ENCODE measurements at regions not wholly inside any gene's neighbourhood (a gene's known extent, or its start where the extent isn't known, plus 50 kb on each side); places are given as distances from the start of the nearest gene placed in this dataset.

DNA sequence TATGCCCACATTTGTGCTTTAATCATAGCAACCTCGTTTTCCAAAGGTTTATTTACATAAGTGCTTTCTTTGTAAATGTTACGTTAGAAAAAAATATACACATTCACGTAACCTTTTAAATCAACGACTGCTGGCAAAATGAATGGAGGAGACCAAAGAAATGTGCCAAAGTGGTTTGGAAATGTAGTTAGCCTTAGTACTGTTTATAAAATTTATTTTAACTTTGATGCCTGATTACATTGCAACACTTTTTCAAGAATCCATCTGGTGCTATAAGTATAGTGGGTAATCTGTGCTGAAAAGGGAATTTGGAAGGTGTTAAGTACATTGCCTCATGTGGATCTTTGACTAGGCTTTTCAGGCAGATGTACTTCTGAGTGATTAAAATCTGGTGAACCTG lies 108.9 kb downstream of the IFI44 start:
- no peak for DNase-seq (ENCODE audit: low read depth)
- POLR2A ChIA-PET, result no interaction called here

DNA sequence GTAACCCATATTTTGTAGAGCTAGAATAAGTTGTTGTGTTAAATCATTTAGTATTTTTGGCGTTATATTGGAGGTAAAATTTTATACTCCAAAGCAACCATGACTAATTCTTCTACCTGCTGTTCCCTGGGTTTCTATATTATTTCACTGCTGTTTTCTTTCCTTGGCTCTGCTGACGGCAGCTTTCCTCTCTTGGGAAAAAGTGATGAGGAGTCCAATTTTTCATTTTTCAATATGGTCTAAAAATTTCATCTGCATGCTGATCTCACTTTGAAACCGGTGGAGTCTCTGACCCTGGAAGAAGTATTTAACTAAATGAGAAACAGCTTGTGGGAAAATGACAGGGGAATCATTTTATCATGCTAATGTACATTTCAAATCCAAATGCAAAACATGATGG lies 110.2 kb downstream of the IFI44 start:
- CTCF ChIA-PET, result no interaction called here
- no peak for DNase-seq (ENCODE audit: low read depth)
- TF ChIP-seq, protein P1, sequence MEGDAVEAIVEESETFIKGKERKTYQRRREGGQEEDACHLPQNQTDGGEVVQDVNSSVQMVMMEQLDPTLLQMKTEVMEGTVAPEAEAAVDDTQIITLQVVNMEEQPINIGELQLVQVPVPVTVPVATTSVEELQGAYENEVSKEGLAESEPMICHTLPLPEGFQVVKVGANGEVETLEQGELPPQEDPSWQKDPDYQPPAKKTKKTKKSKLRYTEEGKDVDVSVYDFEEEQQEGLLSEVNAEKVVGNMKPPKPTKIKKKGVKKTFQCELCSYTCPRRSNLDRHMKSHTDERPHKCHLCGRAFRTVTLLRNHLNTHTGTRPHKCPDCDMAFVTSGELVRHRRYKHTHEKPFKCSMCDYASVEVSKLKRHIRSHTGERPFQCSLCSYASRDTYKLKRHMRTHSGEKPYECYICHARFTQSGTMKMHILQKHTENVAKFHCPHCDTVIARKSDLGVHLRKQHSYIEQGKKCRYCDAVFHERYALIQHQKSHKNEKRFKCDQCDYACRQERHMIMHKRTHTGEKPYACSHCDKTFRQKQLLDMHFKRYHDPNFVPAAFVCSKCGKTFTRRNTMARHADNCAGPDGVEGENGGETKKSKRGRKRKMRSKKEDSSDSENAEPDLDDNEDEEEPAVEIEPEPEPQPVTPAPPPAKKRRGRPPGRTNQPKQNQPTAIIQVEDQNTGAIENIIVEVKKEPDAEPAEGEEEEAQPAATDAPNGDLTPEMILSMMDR (IDR thresholded peaks at IDR 0.05; ENCODE audit: insufficient read depth, low read depth, low read length), result no peak
- POLR2A ChIA-PET, result no interaction called here
- Histone ChIP-seq H3K36me3 (ENCODE audit: control insufficient read depth, insufficient read depth, low read length) (no peaks in the 10 kb centered on the region), H3K4me3 (ENCODE audit: low read depth, low read length) (no peak overlapping the region), H3K27me3 (ENCODE audit: control insufficient read depth, insufficient read depth, low read length) (no peaks in the 10 kb centered on the region)

More for the DNA sequence above, 108.9 kb downstream of the IFI44 start:
- Histone ChIP-seq H3K4me3 (ENCODE audit: low read depth, low read length) (no peak overlapping the region), H3K27me3 (ENCODE audit: control insufficient read depth, insufficient read depth, low read length) (no peaks in the 10 kb centered on the region), H3K36me3 (ENCODE audit: control insufficient read depth, insufficient read depth, low read length) (no peaks in the 10 kb centered on the region)
- TF ChIP-seq, protein P1 (IDR thresholded peaks at IDR 0.05; ENCODE audit: insufficient read depth, low read depth, low read length), result no peak
- CTCF ChIA-PET, result no interaction called here

DNA sequence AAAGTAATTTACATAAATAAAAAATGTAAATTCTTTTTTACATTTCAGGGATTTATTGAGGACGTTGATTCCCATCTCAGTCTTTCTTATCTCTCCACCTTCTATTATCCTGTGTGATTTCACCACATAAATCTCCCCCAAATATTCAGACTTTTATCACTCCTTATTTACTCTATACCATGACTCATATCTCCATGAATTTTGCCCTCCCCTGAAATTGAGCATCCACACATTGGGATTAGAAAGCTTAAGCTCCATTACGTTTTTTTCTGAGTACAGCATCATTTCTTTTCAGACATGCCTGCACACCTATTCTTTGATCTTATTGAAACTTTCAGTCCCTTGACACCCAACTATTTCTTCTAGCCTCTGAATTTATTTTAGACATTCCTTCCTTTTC lies 111.2 kb downstream of the IFI44 start:
- DNase-seq (ENCODE audit: low read depth), result no peak
- TF ChIP-seq, protein P1 (IDR thresholded peaks at IDR 0.05; ENCODE audit: insufficient read depth, low read depth, low read length), result no peak
- no peaks in the 10 kb centered on the region for H3K27me3 ChIP-seq (ENCODE audit: control insufficient read depth, insufficient read depth, low read length)
- no peak overlapping the region for H3K4me3 ChIP-seq (ENCODE audit: low read depth, low read length)
- ChIA-PET CTCF (interaction anchor here (1.1 kb wide), 1 partner anchor 28 kb away, joined by 4 read pairs; no protein-coding TSS in a partner anchor), POLR2A (no interaction called here)
- no peaks in the 10 kb centered on the region for H3K36me3 ChIP-seq (ENCODE audit: control insufficient read depth, insufficient read depth, low read length)

DNA sequence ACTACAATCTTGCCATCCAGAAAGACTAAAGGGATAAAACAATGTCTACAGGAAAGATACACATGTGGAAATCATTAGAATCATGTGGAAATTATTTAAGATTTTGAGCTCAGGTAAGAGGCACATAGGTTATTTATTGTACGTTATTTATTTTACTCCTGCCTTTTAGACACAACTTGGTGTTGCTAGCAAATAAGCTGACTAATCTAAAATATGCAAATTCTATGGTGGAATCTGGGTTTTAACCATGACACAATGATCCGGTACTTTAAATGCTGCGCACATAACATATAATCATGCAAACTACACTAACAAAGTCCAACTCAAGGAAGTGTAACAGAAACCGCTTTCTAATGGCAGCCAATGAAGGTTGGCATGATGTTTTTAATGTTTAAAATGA lies 112.5 kb downstream of the IFI44 start:
- POLR2A ChIA-PET, result no interaction called here
- no peaks in the 10 kb centered on the region for H3K27me3 ChIP-seq (ENCODE audit: control insufficient read depth, insufficient read depth, low read length)
- H3K36me3 ChIP-seq (ENCODE audit: control insufficient read depth, insufficient read depth, low read length), result no peaks in the 10 kb centered on the region
- no peak overlapping the region for H3K4me3 ChIP-seq (ENCODE audit: low read depth, low read length)
- no peak for DNase-seq (ENCODE audit: low read depth)
- CTCF ChIA-PET, result interaction anchor here (1.1 kb wide), 1 partner anchor 27 kb away, joined by 4 read pairs; no protein-coding TSS in a partner anchor
- TF ChIP-seq, protein P1 (IDR thresholded peaks at IDR 0.05; ENCODE audit: insufficient read depth, low read depth, low read length), result no peak

DNA sequence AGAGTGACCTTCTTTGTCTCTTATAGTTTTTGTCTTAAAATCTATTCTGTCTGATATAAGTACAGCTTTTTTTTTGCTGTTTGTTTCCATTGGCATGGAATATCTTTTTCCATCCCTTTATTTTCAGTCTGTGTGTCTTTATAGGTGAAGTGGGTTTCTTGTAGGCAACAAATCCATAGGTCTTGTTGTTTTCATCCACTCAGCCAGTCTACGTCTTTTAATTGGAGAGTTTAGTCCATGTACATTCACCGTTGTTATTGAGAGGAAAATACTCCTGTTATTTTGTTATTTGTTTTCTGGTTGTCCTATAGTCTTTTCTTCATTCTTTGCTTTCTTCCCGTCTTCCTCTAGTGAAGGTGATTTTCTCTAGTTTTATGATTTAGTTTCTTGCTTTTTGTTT lies 115.9 kb downstream of the IFI44 start:
- CTCF ChIA-PET, result no interaction called here
- Histone ChIP-seq H3K27me3 (ENCODE audit: control insufficient read depth, insufficient read depth, low read length) (no peaks in the 10 kb centered on the region), H3K4me3 (ENCODE audit: low read depth, low read length) (no peak overlapping the region), H3K36me3 (ENCODE audit: control insufficient read depth, insufficient read depth, low read length) (no peaks in the 10 kb centered on the region)
- TF ChIP-seq, protein P1 (IDR thresholded peaks at IDR 0.05; ENCODE audit: insufficient read depth, low read depth, low read length), result no peak
- POLR2A ChIA-PET, result no interaction called here
- no peak for DNase-seq (ENCODE audit: low read depth)

Measured in BJ (cell line).